ENCODE measurements at regions not wholly inside any gene's neighbourhood (a gene's known extent, or its start where the extent isn't known, plus 50 kb on each side); places are given as distances from the start of the nearest gene placed in this dataset.
"Not testable (repeated sequence)": the region's sequence is repeated elsewhere in the genome, so short reads cannot be mapped to it uniquely, and the experiment has no call there.

- DNase-seq (ENCODE audit: low spot score) = no peak
Observed at GRCh38 chr11:129699711-129700304, 115.8 kb upstream of the TMEM45B start.

- no peak for DNase-seq (ENCODE audit: low spot score)
Observed at GRCh38 chr11:129700701-129701100, 114.9 kb upstream of the TMEM45B start.

GRCh38 chr11:129701706-129702105 lies 113.9 kb upstream of the TMEM45B start:
- DNase-seq (ENCODE audit: low spot score) = no peak

- no peak for DNase-seq (ENCODE audit: low spot score)
Observed at GRCh38 chr11:129702410-129703398, 112.9 kb upstream of the TMEM45B start.

- peak; percentile 75 for DNase-seq (ENCODE audit: low spot score)
Observed at GRCh38 chr11:129703846-129704245, 111.8 kb upstream of the TMEM45B start.

GRCh38 chr11:129704831-129705230 lies 110.8 kb upstream of the TMEM45B start:
- DNase-seq (ENCODE audit: low spot score) = no peak

- no peak for DNase-seq (ENCODE audit: low spot score)
Observed at GRCh38 chr11:129705341-129705740, 110.3 kb upstream of the TMEM45B start.

GRCh38 chr11:129705933-129706332 lies 109.7 kb upstream of the TMEM45B start:
- no peak for DNase-seq (ENCODE audit: low spot score)

- DNase-seq (ENCODE audit: low spot score) = no peak
Observed at GRCh38 chr11:129709801-129710398, 105.7 kb upstream of the TMEM45B start.

GRCh38 chr11:129710423-129710822 lies 105.2 kb upstream of the TMEM45B start:
- DNase-seq (ENCODE audit: low spot score) = no peak

- DNase-seq (ENCODE audit: low spot score) = no peak
Observed at GRCh38 chr11:129711760-129712159, 103.9 kb upstream of the TMEM45B start.

GRCh38 chr11:129712486-129713240 lies 103.0 kb upstream of the TMEM45B start:
- not testable (repeated sequence) for DNase-seq (ENCODE audit: low spot score)

- no peak for DNase-seq (ENCODE audit: low spot score)
Observed at GRCh38 chr11:129719037-129719436, 96.6 kb upstream of the TMEM45B start.

- no peak for DNase-seq (ENCODE audit: low spot score)
Observed at GRCh38 chr11:129720156-129720555, 95.5 kb upstream of the TMEM45B start.

- DNase-seq (ENCODE audit: low spot score) = no peak
Observed at GRCh38 chr11:129720994-129721393, 94.7 kb upstream of the TMEM45B start.

GRCh38 chr11:129721685-129722084 lies 94.0 kb upstream of the TMEM45B start:
- DNase-seq (ENCODE audit: low spot score) = no peak

GRCh38 chr11:129722529-129722928 lies 93.1 kb upstream of the TMEM45B start:
- no peak for DNase-seq (ENCODE audit: low spot score)

GRCh38 chr11:129723146-129723760 lies 92.4 kb upstream of the TMEM45B start:
- no peak for DNase-seq (ENCODE audit: low spot score)

- no peak for DNase-seq (ENCODE audit: low spot score)
Observed at GRCh38 chr11:129723761-129724162, 91.9 kb upstream of the TMEM45B start.

- no peak for DNase-seq (ENCODE audit: low spot score)
Observed at GRCh38 chr11:129724866-129725265, 90.8 kb upstream of the TMEM45B start.

GRCh38 chr11:129726179-129726578 lies 89.5 kb upstream of the TMEM45B start:
- DNase-seq (ENCODE audit: low spot score) = no peak

Measured in umbilical cord (tissue), 1 donor.